Right lung (tissue), 2 donors: ENCODE measurements at regions not wholly inside any gene's neighbourhood (a gene's known extent, or its start where the extent isn't known, plus 50 kb on each side); places are given as distances from the start of the nearest gene placed in this dataset.
"Not testable (repeated sequence)": the region's sequence is repeated elsewhere in the genome, so short reads cannot be mapped to it uniquely, and the experiment has no call there.

ENCODE experiments used
- DNase-seq, 2 donors: peaks; one replicate each; pipeline ENCODE4 v3.0.0-alpha.2; 2013

GRCh38 chr17:53633856-53634255 lies 188.9 kb upstream of the KIF2B start:
- no peak for DNase-seq

DNA sequence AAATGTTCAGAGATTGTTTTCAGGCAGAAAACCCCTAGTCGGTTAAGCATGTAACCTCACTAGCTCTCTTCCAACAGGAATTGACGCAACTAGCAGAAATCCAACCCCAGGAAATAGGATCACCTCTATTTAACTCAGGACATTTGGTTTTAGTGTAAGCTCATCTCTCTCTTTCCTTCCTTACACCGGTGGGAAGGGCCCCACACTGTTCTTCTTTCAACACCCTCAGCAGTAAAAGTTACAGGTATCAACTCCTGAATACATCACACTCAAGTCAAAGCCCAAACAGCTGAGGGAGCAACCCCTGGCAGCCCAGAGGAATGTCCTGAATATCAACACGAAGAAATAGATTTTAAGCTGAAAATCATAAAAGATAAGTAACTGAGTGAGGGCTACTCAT lies 191.2 kb upstream of the KIF2B start:
- no peak for DNase-seq

GRCh38 chr17:53630638-53631037 lies 192.1 kb upstream of the KIF2B start:
- no peak for DNase-seq

GRCh38 chr17:53630115-53630514 lies 192.6 kb upstream of the KIF2B start:
- DNase-seq: no peak

- no peak for DNase-seq
These were observed 193.5 kb upstream of the KIF2B start for GRCh38 chr17:53629188-53629587.

DNA sequence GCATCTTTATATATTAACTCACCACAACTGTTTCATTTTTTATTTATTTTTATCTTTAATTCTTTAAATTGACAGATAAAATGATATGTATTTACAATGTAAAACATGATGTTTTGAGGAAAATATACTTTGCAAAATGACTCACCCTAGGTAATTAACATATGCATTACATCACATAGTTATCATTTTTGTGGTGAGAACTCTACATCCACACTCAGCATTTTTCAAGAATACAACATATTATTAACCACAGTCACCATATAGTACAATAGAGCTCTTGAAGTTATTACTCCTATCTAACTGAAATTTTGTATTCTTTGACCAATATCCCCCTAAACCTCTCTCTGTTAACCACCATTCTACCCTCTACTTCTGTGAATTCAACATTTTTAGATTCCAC lies 194.7 kb upstream of the KIF2B start:
- no peak for DNase-seq

DNA sequence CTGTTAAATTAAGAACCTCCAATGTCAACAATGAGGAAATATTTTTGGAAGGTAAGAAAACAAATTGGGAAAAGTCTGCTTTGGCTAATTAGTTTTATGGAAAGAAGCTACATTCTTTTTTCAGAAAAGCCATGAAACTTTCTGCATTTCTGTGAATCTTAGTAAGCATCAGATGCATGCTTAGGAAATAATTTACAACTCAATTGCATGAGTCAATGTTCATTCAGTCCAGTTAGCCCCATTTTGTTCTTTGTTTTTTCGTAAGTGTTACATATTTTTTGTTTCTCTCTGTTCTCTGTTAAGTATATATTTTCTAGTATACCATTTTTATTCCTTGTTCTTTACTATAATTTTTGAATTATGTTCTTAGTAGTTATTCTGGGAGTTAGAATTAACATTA lies 195.2 kb upstream of the KIF2B start:
- DNase-seq: no peak

DNA sequence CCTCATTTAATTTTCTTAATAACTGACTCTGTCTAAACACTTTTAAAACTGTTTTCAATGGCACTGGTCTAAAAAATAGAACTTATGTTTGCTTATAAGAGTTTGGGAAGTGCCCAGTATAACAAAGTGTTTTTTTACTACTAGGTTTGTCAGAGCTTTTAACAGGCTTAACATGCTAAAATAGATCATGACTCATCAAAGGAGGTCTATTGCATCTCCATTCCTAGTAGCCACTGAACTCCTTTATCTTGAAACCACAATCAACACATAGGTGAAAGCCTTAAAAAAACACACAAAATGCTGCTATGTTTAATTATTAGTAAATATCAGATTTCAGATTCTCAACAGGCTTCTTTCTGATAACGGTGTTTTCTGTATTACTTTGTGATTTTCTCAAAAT lies 196.4 kb upstream of the KIF2B start:
- DNase-seq: no peak

GRCh38 chr17:53619025-53619424 lies 203.7 kb upstream of the KIF2B start:
- no peak for DNase-seq

GRCh38 chr17:53608208-53608607 lies 214.5 kb upstream of the KIF2B start:
- not testable (repeated sequence) for DNase-seq

GRCh38 chr17:53607475-53607874 lies 215.3 kb upstream of the KIF2B start:
- no peak for DNase-seq

- no peak for DNase-seq
These were observed 234.4 kb upstream of the KIF2B start for GRCh38 chr17:53588317-53588716.

- no peak for DNase-seq
These were observed 248.7 kb upstream of the KIF2B start for GRCh38 chr17:53574038-53574437.

DNA sequence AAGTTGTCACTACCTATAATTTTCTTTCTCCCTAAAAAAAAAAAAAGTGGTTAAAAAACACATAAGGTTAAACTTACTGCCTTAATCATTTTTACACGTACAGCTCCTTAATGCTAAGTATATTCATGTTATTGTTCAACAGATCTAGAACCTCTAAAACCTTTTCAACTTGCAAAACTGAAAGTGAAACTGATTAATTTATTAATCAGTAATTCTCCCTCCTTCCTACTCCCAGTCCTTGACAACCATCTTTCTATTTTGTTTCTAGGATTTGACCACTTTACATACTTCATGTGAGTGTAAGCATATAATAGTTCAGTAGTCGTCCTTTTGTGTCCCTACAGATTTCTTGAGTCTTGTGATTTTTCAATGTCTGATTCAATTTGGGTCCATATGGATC lies 251.4 kb upstream of the KIF2B start:
- no peak for DNase-seq

GRCh38 chr17:53570731-53571130 lies 252.0 kb upstream of the KIF2B start:
- DNase-seq: no peak

- no peak for DNase-seq
These were observed 261.8 kb upstream of the KIF2B start for GRCh38 chr17:53560953-53561352.

DNA sequence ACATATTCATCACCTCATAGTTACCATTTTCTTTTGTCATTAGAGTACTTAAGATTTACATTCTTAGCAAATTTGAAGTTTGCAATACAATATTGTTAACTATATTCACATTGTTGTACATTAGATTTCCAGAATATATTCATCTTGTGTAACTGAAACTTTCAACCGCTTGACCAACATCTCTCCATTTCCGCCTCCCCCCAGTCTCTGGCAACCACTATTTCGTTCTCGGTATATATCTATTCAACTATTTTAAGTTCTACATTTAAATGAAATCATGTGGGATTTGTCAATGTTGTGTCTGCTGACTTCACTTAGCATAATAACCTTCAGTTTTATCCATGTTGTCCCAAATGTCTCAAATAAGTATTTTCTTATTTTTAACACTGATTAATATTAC lies 274.5 kb upstream of the KIF2B start:
- DNase-seq: no peak

DNA sequence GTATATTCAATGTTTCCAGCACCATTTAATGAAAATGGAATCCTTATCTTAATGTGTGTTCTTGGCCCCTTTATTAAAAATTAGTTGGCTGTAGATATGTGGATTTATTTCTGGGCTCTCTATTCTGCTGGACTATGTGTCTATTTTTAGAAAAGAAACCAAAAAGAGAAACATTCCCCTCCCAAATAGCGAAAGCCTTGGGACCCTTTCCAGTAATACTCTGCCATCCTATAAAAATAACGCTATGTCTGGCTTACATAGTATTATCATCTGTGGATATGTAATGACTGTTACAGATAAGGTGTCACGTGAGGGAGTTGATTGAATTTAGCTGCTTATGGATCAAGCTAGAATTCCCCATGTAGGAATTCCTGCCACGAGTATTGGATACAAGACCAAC lies 279.3 kb upstream of the KIF2B start:
- peak; percentile 8 to 14 for DNase-seq

- DNase-seq: no peak
These were observed 284.6 kb upstream of the KIF2B start for GRCh38 chr17:53538129-53538617.

GRCh38 chr17:53527473-53527872 lies 295.3 kb upstream of the KIF2B start:
- no peak for DNase-seq

- DNase-seq: no peak
These were observed 297.1 kb upstream of the KIF2B start for GRCh38 chr17:53525590-53525989.

DNA sequence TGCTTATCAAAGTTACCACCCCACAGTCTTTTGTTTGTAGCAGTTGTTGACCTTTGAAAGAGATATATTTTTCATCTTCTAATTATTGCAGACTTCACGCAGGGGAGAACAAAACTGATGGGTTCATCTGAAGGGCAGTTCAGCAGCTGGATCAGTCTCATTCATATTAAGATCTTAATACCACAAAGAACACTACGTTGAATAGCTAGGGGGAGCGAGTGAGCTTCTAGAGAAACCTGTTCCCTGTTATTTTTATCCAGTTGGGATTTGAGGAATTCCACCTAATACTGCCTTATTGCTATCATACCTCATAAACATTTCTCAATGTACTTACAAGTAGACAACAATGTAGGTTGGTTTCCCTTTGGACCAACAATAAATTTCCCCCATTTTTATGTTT lies 306.1 kb upstream of the KIF2B start:
- DNase-seq: no peak

DNA sequence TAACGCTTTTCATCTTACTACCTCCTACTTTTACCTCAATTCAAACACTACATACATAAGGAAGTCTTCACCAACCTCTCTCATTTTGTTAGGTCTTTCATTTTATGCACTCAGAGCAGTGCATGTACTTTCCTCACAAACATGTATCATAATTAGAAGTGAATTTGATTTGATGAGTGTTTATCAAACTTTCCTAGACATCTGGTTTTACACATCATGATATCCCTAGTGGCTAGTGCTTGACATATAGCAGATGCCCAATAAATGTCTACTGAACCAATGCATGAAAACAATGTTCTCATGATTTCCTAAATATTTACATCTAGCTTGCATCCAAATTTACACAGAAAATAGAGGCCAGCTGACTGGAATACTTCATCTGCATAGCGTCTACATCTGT lies 323.4 kb upstream of the KIF2B start:
- DNase-seq: no peak

GRCh38 chr17:53496356-53496755 lies 326.4 kb upstream of the KIF2B start:
- DNase-seq: no peak

DNA sequence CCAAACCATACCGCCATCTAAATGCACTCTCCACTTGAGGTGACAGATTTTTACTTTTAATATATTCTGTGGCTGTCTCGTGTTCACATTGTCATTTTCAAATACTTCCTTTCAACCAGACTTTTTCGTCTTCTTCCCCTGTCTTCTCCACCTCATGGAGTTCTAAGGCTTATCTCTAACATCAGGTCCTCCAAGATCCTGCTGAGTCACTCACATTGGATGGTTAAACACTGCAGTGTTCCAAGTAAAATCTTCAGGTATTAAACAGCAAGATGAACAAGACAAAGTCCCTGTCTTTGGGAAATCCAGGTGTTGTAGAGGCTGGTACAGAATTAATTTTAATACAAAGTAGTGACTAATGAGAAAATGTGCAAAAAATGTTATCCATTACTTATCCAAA lies 330.2 kb upstream of the KIF2B start:
- no peak for DNase-seq
